Trophoblast cell (in vitro differentiated cells and primary cell): ENCODE measurements at regions not wholly inside any gene's neighbourhood (a gene's known extent, or its start where the extent isn't known, plus 50 kb on each side); places are given as distances from the start of the nearest gene placed in this dataset.

ENCODE experiments used
- DNase-seq, 2 donors: peaks; one replicate each; pipeline ENCODE4 v3.0.0-alpha.2; 2016
- H2AFZ ChIP-seq: 2 replicates; pipeline ENCODE4 v1.6.1; 2013; ENCODE audit warnings: low read length, moderate library complexity, mild to moderate bottlenecking; ENCODE audit not compliant: insufficient read depth, poor library complexity
- H2AK5ac ChIP-seq: 2 replicates; pipeline ENCODE4 v1.6.1; 2013; ENCODE audit warnings: mild to moderate bottlenecking, low read length
- H2BK120ac ChIP-seq: 2 replicates; pipeline ENCODE4 v1.6.1; 2013; ENCODE audit warnings: low read length, mild to moderate bottlenecking, moderate library complexity; ENCODE audit not compliant: insufficient read depth, poor library complexity
- H2BK12ac ChIP-seq: 2 replicates; pipeline ENCODE4 v1.6.1; 2013; ENCODE audit warnings: mild to moderate bottlenecking, low read length, moderate library complexity
- H2BK5ac ChIP-seq: 2 replicates; pipeline ENCODE4 v1.6.1; 2013; ENCODE audit warnings: low read length, low read depth, moderate library complexity, mild to moderate bottlenecking; ENCODE audit not compliant: poor library complexity
- H3K14ac ChIP-seq: 2 replicates; pipeline ENCODE4 v1.6.1; 2013; ENCODE audit warnings: mild to moderate bottlenecking, low read length
- H3K18ac ChIP-seq: 2 replicates; pipeline ENCODE4 v1.6.1; 2013; ENCODE audit warnings: mild to moderate bottlenecking, low read length
- H3K23ac ChIP-seq: 2 replicates; pipeline ENCODE4 v1.6.1; 2013; ENCODE audit warnings: low read length
- H3K27ac ChIP-seq: 2 replicates; pipeline ENCODE4 v1.5.1; 2013; ENCODE audit warnings: low read depth, mild to moderate bottlenecking, inconsistent platforms, low read length, moderate library complexity
- H3K27me3 ChIP-seq: 2 replicates; pipeline ENCODE4 v1.6.1; 2013; ENCODE audit warnings: inconsistent platforms, mild to moderate bottlenecking, low read length, moderate library complexity; ENCODE audit not compliant: insufficient read depth
- H3K36me3 ChIP-seq, 2 experiments: 1 replicate in 1 of 2; 2 replicates in 1 of 2; pipeline ENCODE4 v1.6.1; 2013; ENCODE audit warnings: low read length in 2 of 2, mild to moderate bottlenecking in 2 of 2, moderate library complexity in 1 of 2; ENCODE audit not compliant: insufficient read depth in 2 of 2, control insufficient read depth in 1 of 2
- H3K4ac ChIP-seq: 2 replicates; pipeline ENCODE4 v1.6.1; 2013; ENCODE audit warnings: low read depth, mild to moderate bottlenecking, low read length, moderate library complexity
- H3K4me1 ChIP-seq, 2 experiments: 1 replicate in 1 of 2; 2 replicates in 1 of 2; pipeline ENCODE4 v1.6.1; 2013; ENCODE audit warnings: low read length in 2 of 2, mild to moderate bottlenecking in 2 of 2, moderate library complexity in 1 of 2; ENCODE audit not compliant: insufficient read depth in 2 of 2, control insufficient read depth in 1 of 2
- H3K4me2 ChIP-seq: 2 replicates; pipeline ENCODE4 v1.6.1; 2013; ENCODE audit warnings: inconsistent platforms, mild to moderate bottlenecking, low read length, moderate library complexity
- H3K4me3 ChIP-seq: 2 replicates; pipeline ENCODE4 v1.5.1; 2013; ENCODE audit warnings: mild to moderate bottlenecking, low read depth, low read length, inconsistent platforms
- H3K79me1 ChIP-seq: one replicate; pipeline ENCODE4 v1.6.1; 2013; ENCODE audit warnings: low read length
- H3K79me2 ChIP-seq: 2 replicates; pipeline ENCODE4 v1.6.1; 2013; ENCODE audit warnings: low read length, mild to moderate bottlenecking; ENCODE audit not compliant: control insufficient read depth, insufficient read depth, poor library complexity
- H3K9ac ChIP-seq: 2 replicates; pipeline ENCODE4 v1.6.1; 2013; ENCODE audit warnings: mild to moderate bottlenecking, low read length
- H3K9me3 ChIP-seq: 2 replicates; pipeline ENCODE4 v1.6.1; 2013; ENCODE audit warnings: low read depth, mild to moderate bottlenecking, control low read depth, inconsistent platforms, low read length; ENCODE audit not compliant: insufficient read depth
- H4K12ac ChIP-seq: 2 replicates; pipeline ENCODE4 v1.6.1; 2013; ENCODE audit warnings: low read depth, mild to moderate bottlenecking, low read length, moderate library complexity
- H4K8ac ChIP-seq: 2 replicates; pipeline ENCODE4 v1.6.1; 2013; ENCODE audit warnings: low read depth, mild to moderate bottlenecking, low read length, moderate library complexity
- H4K91ac ChIP-seq: one replicate; pipeline ENCODE4 v1.6.1; 2013; ENCODE audit warnings: low read depth, mild to moderate bottlenecking, low read length, moderate library complexity
- WGBS: extraction: QIAGEN DNeasy Blood & Tissue Kit; methylation state at CpG from one replicate; pipeline ENCODE4 v1.1.7; 2013; ENCODE audit warnings: missing lambda C conversion rate; ENCODE audit not compliant: insufficient read length, insufficient coverage; ENCODE audit errors: extremely low coverage; 5-methylcytosine and 5-hydroxymethylcytosine counted together

DNA sequence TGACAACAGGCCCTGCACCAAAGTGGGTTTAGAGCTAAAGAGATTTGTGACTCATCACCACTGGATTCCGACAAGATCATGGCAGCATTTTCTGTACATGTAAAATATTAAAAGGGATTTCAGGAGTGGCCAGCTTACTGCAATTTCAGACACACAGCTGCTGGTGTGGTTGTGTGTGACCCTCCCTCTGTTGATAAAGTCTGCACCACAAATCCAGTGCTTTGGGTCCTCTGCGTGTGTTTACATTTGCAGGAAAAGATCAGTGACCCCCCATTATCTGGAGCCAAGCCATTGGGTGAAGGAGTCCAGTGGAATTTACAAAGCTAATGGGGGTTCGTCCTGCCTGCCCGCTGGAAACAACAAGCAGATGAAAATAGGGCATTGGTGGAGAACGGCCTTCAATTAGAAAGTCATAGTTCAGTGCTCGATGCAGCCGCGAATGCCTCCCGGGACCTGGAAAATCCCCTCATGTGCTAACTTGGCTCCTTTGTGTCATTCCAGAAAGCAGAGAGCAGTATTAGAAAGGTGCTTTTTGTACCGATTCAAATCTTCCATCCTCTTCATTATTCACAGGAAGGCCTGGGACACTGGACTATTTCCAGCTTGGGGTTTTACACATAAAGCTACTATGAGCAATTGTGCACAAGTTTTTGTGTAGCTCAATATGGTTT, 188.5 kb upstream of the TMEM132C start:
- H2AFZ ChIP-seq, result no peak overlapping the region
- no peak overlapping the region for H3K4ac ChIP-seq
- peaks cover 8% of the 10 kb centered on the region for H3K9me3 ChIP-seq
- H3K27me3 ChIP-seq, result no peaks in the 10 kb centered on the region
- H3K4me3 ChIP-seq, result no peak overlapping the region
- no peak overlapping the region for H2BK12ac ChIP-seq
- H3K4me2 ChIP-seq, result no peak overlapping the region
- no peak overlapping the region for H2BK120ac ChIP-seq
- DNase-seq, result no peak
- no peak overlapping the region for H3K23ac ChIP-seq
- no peaks in the 10 kb centered on the region for H3K4me1 ChIP-seq
- H3K79me1 ChIP-seq, result no peaks in the 10 kb centered on the region
- H3K18ac ChIP-seq, result no peak overlapping the region
- H2AK5ac ChIP-seq, result no peak overlapping the region
- no peaks in the 10 kb centered on the region for H3K79me2 ChIP-seq
- H2BK5ac ChIP-seq, result no peak overlapping the region
- no peak overlapping the region for H3K9ac ChIP-seq
- H3K27ac ChIP-seq, result no peak overlapping the region
- H4K91ac ChIP-seq, result no peak overlapping the region
- no peak overlapping the region for H4K12ac ChIP-seq
- no peak overlapping the region for H3K14ac ChIP-seq
- no CpG with 5 or more reads among the region's 10 CpGs for WGBS
- no peaks in the 10 kb centered on the region for H3K36me3 ChIP-seq
- no peak overlapping the region for H4K8ac ChIP-seq

DNA sequence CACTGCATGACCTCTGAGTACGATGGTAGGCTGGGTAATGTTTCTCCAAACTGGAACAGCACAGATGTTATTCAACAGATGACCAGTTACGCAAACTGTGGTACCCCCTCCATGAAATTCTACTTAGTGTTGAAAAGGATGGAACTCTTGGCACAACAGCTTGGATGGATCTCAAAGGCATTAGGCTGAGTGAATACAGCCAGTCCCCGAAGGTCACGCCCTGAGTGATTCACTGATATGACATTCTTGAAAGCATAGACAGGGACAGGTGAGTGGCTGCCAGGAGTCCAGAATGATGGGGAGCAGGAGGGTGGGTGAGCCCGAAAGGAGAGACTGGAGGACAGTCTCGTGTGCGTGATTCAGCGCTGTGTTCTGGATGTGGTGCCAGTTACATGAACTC, 187.5 kb upstream of the TMEM132C start:
- no peaks in the 10 kb centered on the region for H3K36me3 ChIP-seq
- H3K4ac ChIP-seq, result no peak overlapping the region
- H3K79me1 ChIP-seq, result no peaks in the 10 kb centered on the region
- H3K27ac ChIP-seq, result no peak overlapping the region
- H2BK5ac ChIP-seq, result no peak overlapping the region
- DNase-seq, result no peak
- no peaks in the 10 kb centered on the region for H3K79me2 ChIP-seq
- no peak overlapping the region for H4K8ac ChIP-seq
- no peaks in the 10 kb centered on the region for H3K4me1 ChIP-seq
- no peak overlapping the region for H2AK5ac ChIP-seq
- H3K18ac ChIP-seq, result no peak overlapping the region
- H3K27me3 ChIP-seq, result no peaks in the 10 kb centered on the region
- H2AFZ ChIP-seq, result no peak overlapping the region
- H2BK120ac ChIP-seq, result no peak overlapping the region
- H2BK12ac ChIP-seq, result no peak overlapping the region
- H3K14ac ChIP-seq, result no peak overlapping the region
- no peak overlapping the region for H3K9ac ChIP-seq
- peaks cover 8% of the 10 kb centered on the region for H3K9me3 ChIP-seq
- H3K4me3 ChIP-seq, result no peak overlapping the region
- no peak overlapping the region for H3K23ac ChIP-seq
- H4K91ac ChIP-seq, result no peak overlapping the region
- no CpG with 5 or more reads among the region's 8 CpGs for WGBS
- no peak overlapping the region for H3K4me2 ChIP-seq
- no peak overlapping the region for H4K12ac ChIP-seq

DNA sequence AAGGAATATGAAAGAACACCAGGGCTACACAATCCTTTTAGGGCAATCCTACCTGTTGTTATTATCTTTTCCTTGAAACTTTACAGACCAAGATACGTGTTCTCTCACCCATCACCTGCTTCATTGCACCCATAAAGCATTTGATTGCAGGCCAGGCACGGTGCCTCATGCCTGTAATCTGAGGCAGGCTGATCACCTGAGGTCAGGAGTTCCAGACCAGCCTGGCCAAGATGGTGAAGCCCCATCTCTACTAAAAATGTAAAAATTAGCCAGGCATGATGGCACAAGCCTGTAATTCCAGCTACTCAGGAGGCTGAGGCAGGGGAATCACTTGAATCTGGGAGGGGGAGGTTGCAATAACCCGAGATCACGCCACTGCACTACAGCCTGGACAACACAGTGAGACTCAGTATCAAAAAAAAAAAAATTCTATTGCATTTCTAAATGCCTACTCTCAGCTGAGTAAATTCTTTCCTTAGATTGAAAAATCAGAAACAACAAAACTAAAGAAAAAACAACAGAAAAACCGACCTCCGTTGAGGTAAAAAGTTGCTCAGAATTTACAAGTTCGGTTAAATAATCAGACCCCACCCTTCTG, 183.7 kb upstream of the TMEM132C start:
- H2AK5ac ChIP-seq, result no peak overlapping the region

DNA sequence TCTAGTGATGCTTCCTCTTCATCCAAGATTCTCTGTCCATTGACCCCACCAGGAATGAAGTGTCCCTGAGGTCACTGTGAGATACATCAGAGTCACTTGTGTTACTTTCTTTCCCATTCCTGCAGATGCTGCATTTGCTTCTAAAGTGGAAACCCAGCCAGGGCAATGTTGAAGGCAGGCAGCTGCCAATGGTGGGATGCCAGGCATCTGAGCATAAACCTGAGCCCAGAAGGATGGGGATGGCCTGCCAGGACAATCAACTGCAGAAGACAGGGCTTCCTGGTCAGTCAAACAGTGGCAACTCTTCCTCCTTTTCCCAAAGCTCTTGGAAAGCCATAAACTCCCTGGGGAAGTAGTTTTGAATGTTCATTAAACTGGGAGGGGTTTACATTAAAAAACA, 178.0 kb upstream of the TMEM132C start:
- H4K8ac ChIP-seq, result no peak overlapping the region
- H4K91ac ChIP-seq, result no peak overlapping the region
- peaks cover 2 to 3% of the 10 kb centered on the region in 2 experiments for H3K4me1 ChIP-seq
- H3K27me3 ChIP-seq, result no peaks in the 10 kb centered on the region
- no peak overlapping the region for H3K4me3 ChIP-seq
- H3K4me2 ChIP-seq, result no peak overlapping the region
- H3K79me2 ChIP-seq, result no peaks in the 10 kb centered on the region
- no peaks in the 10 kb centered on the region for H3K9me3 ChIP-seq
- H2AFZ ChIP-seq, result no peak overlapping the region
- no peaks in the 10 kb centered on the region for H3K79me1 ChIP-seq
- H4K12ac ChIP-seq, result no peak overlapping the region
- H3K14ac ChIP-seq, result no peak overlapping the region
- no peak overlapping the region for H3K27ac ChIP-seq
- H3K23ac ChIP-seq, result no peak overlapping the region
- no peaks in the 10 kb centered on the region for H3K36me3 ChIP-seq
- H2BK12ac ChIP-seq, result no peak overlapping the region
- no peak overlapping the region for H3K9ac ChIP-seq
- no peak overlapping the region for H2BK120ac ChIP-seq
- no peak overlapping the region for H3K4ac ChIP-seq
- H2AK5ac ChIP-seq, result no peak overlapping the region
- DNase-seq, result no peak
- no peak overlapping the region for H3K18ac ChIP-seq
- no peak overlapping the region for H2BK5ac ChIP-seq

More for the DNA sequence above, 183.7 kb upstream of the TMEM132C start:
- Histone ChIP-seq H4K8ac (no peak overlapping the region), H3K4me3 (no peak overlapping the region), H4K91ac (no peak overlapping the region), H3K14ac (no peak overlapping the region), H3K9ac (no peak overlapping the region), H3K36me3 (no peaks in the 10 kb centered on the region), H2AFZ (no peak overlapping the region), H2BK120ac (no peak overlapping the region), H3K23ac (no peak overlapping the region), H2BK12ac (no peak overlapping the region), H2BK5ac (no peak overlapping the region), H3K4ac (no peak overlapping the region), H3K27ac (no peak overlapping the region), H3K4me2 (no peak overlapping the region), H3K27me3 (no peaks in the 10 kb centered on the region), H3K4me1 (no peaks in the 10 kb centered on the region), H3K79me1 (no peaks in the 10 kb centered on the region), H3K79me2 (no peaks in the 10 kb centered on the region), H3K18ac (no peak overlapping the region), H3K9me3 (no peaks in the 10 kb centered on the region), H4K12ac (no peak overlapping the region)
- DNase-seq, result no peak
- WGBS, result no CpG with 5 or more reads among the region's 7 CpGs
